Tibial nerve (tissue), 3 donors: ENCODE measurements at regions not wholly inside any gene's neighbourhood (a gene's known extent, or its start where the extent isn't known, plus 50 kb on each side); places are given as distances from the start of the nearest gene placed in this dataset.

Experiments used
- POLR2A ChIP-seq, 2 donors: fragments of 450-650 bp; IDR thresholded peaks; one replicate each; pipeline ENCODE4 v1.6.1; 2017; ENCODE audit warnings: antibody characterized with exemption in 2 of 2, mild to moderate bottlenecking in 2 of 2, moderate library complexity in 2 of 2
- TF ChIP-seq, protein P1 (sequence below), 5 experiments: fragments of 200-600 bp in 3 of 5; fragments of 450-650 bp in 2 of 5; sonication (generic) in 3 of 5; IDR thresholded peaks; one replicate each; pipeline ENCODE4 v1.5.1; 2016 to 2019; ENCODE audit warnings: antibody characterized with exemption in 5 of 5, mild to moderate bottlenecking in 3 of 5, moderate library complexity in 2 of 5

DNA sequence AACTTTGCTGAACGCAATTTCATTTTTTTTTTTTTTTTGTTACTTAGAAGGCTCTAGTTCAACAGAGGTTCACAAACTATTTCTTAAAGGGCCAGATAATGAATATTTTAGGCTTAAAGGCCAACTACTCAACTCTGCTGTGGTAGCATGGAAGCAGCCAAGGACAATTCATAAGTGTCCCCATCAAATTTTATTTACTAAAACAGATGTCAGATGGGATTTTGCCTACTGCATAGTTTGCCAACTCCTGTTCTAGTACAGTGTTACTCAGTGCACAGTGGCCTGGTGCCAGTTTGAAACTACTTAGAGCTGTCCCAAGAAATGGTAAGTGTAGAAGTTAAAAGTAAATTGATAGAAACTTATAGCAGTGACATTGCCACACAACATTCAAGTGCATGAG, 949.4 kb upstream of the FANCL start:
- TF ChIP-seq POLR2A (IDR thresholded peaks at IDR 0.05) = no peak
- TF ChIP-seq, protein P1, sequence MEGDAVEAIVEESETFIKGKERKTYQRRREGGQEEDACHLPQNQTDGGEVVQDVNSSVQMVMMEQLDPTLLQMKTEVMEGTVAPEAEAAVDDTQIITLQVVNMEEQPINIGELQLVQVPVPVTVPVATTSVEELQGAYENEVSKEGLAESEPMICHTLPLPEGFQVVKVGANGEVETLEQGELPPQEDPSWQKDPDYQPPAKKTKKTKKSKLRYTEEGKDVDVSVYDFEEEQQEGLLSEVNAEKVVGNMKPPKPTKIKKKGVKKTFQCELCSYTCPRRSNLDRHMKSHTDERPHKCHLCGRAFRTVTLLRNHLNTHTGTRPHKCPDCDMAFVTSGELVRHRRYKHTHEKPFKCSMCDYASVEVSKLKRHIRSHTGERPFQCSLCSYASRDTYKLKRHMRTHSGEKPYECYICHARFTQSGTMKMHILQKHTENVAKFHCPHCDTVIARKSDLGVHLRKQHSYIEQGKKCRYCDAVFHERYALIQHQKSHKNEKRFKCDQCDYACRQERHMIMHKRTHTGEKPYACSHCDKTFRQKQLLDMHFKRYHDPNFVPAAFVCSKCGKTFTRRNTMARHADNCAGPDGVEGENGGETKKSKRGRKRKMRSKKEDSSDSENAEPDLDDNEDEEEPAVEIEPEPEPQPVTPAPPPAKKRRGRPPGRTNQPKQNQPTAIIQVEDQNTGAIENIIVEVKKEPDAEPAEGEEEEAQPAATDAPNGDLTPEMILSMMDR (IDR thresholded peaks at IDR 0.05) = no peak
